TTC549 (cell line): ENCODE measurements at regions not wholly inside any gene's neighbourhood (a gene's known extent, or its start where the extent isn't known, plus 50 kb on each side); places are given as distances from the start of the nearest gene placed in this dataset.
"Not testable (repeated sequence)": the region's sequence is repeated elsewhere in the genome, so short reads cannot be mapped to it uniquely, and the experiment has no call there.

ENCODE experiments used
- FAIRE-seq: peaks from 2 replicates; lab custom pipeline; 2012; peaks lifted over from hg19 to GRCh38; lab: Jason Lieb, UNC

DNA sequence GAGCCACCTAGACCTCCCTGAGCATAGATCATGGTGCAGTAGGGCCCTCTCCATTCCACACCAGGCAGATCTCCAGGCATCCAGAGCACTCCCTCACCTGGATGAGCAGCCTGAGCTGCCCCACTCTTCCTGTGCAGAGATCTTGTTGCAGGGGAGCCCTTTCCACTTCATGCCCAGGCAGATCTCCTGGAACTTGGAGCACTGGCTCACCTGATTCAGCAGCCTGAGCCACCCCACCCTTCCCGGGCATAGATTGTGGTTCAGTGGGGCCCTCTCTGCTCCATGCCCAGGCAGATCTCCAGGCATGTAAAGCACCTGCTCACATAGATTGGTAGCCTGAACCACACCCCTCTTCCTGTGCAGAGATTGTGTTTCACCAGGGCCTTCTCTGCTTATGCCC is 78.0 kb downstream of the SEC16B start:
- no peak for FAIRE-seq

DNA sequence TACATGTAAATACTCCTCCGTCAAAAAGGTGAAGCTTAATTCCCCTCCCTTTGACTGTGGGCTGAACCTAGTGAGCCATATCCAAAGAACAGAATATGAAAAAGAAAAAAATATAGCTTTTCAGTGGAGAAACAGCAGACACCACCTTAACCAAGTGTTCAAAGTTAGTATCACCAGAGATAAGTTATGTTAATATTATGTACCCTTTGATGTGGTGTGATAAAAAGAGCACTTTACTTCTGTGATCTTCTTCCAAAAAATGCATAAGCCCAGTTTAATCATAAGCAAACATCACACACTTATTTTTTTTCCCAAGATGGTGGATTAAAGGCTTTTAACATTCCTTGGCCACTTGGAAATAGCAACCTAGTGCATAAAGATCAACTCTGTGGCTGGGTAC is 79.4 kb downstream of the SEC16B start:
- FAIRE-seq = no peak

DNA sequence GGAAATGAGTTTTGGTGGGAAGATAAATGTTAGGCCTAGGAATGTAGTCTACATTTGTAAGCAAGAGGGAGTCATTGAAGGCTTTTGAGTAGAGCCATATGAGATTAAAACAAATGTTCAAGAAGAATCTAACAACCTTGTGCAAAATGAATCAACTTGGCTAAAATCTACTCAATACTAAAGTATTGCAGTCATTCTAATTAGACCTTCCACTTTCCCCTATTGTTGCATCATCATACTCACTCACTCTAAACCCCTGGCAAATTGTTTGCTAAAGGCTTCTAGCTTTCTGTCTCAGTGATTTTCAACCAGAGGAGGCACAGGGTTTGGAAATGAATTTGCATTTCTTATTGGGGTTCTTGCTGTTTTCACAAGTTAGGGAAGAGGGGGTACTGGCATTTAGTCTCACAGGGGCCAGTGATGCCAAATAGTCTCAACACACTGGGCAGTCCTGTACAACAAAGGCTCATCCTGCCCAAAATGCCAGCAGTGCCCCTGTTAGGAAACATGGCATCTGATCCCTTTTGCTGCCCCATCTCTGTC is 85.3 kb downstream of the SEC16B start:
- no peak for FAIRE-seq

DNA sequence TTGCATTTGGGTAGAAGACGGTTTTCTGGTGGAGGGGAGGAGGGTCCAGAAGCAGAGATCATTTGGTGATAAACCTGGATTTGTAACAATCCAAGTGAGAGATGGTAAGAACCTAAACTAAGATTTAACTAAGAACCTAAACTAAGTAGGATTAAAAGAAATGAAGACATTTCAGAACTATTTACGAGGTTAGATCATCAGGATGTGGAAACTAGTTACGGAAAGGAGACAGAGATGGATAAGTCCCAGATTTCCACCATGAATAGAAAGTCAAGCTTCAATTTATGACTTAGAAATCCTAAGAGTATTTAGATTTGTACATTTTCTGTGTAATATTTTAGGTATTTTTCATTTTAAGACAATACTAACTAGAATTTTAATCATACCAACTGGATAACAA is 86.3 kb downstream of the SEC16B start:
- no peak for FAIRE-seq

DNA sequence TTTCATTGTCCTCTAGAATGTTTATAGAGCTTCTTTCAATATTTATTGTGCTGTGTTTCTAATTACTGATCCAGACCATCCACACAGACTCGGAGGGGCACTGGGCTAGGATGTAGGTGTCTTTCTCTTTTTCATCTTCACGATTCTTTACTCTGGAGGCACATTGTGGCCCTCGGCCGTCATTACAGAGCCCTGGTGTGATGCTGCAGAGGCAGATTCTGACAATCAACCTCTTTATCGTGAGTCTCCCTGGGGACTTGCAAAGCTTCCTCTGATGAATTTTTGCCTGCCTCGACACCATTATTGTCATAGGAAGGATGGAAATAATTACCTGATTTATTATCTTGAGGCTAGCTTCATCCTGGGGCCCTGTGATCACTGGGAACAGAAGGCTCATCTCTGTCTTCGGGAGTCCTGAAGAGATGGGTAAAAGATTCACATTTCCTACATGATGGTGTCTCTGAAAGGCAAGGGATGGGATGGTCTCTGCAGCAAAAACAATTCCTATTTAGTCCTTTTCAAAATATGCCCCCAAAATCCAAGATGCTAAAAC is 89.4 kb downstream of the SEC16B start:
- no peak for FAIRE-seq

DNA sequence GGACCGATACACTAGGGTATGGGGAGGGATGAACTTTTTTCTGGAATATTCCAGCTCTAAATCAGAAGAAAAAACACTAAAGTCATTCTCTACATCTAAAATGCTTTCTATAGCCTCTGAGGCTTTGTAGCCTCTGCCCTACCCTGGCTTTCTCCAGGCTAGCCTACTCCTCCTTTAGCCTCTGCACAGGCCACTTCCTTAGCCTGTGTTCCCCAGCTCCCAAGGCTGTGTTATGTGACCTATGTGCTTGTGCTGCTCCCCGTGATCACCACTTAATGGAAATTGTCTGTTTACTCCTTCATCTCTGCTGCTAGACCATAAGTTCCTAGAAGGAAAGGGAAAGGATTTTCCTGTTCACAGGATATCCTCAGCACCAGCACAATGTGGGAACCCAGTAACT is 92.8 kb downstream of the SEC16B start:
- no peak for FAIRE-seq

DNA sequence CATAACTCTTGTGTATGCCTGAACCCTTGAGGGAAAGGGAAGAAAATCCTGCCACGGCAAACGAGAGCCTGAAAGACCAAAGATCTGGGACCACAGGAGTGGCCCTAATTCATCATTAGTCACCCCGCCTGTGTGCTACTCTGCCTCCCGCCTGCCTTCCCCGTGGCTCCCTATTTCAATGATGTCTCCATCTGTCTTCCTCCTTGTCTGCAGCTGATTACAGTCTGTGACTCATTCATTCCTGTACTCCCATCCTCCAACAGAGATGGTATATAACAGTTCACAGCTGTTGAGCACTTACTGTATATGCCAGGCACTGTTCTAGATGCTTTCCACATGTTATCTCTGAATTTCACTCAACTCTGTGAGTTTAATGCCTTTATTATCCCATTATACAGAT is 96.6 kb downstream of the SEC16B start:
- no peak for FAIRE-seq

DNA sequence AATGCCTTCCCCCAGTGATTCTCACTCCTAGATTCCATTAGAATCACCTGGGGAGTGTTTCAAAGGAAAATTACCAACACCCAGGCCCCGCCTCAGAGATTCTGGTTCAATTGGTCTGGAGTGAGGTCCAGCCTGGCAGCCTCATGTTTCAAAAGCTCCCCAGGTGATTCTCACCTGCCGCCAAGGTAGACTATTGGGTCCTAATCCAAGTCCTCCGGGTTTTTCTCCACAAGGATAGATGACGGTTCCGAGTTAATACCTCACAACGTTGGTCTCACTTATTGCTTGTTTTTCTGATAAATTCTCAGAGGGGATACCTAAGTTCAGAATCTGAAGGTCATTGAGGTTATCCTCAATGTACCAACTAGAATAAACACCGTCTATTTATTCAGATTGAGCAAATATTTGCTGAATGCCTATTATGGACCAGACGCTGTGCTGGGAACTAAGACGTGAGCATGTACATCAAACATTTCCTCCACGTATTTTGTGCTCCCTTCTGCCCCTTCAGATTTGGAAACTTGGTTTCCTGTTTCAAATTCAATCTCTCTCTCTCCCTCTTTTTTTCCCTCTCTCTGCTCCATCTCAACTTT is 97.5 kb downstream of the SEC16B start:
- no peak for FAIRE-seq

DNA sequence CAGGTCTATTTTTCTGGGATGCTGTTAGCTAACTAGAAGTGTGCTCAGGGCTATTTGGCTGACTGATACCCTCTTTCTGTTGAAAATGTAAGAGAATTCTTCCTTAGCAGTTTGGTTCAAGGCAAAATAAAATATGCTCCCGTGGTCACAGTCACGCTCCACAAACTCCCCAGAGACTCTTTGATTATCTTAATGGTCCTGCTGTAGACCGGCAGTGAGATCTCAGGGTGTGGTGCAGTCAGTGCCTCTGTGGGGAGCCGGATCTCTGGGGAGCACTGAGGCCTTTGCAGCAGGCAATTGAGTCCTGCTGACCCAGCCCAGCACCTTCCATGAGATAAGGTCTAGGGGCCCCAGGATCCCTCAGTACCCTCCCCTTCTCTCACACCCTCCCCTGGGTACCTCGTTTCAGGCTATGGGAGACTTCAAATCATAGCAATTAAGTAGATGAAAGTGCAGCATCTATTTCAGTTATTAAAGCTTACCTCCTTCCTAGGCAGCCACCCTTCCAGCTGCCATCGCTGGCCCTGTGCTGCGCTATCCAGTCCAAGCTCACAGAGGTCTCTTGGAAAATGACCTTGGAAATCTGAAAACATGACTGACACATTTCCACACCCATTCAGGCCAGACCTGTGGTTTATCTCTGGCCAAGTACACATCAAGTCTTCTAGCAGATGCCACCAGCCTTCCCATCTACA is 98.1 kb downstream of the SEC16B start:
- no peak for FAIRE-seq

DNA sequence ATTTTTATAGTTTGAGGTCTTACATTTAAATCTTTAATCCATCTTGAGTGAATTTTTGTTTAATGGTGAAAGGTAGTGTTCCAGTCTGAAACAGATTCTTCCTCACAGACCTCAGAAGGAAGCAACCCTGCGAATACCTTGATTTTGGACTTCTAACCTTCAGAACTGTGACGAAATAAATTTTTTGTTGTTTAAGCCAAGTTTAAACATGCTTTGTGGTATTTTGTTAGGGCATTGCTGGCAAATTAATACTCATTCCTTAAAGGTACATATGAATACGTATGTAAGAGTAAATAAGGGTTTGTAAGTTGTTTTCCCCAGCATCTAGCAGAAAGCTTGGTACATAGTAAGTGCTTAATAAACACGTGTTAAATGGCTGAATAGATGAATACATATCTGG is 100.3 kb downstream of the SEC16B start:
- FAIRE-seq = no peak

DNA sequence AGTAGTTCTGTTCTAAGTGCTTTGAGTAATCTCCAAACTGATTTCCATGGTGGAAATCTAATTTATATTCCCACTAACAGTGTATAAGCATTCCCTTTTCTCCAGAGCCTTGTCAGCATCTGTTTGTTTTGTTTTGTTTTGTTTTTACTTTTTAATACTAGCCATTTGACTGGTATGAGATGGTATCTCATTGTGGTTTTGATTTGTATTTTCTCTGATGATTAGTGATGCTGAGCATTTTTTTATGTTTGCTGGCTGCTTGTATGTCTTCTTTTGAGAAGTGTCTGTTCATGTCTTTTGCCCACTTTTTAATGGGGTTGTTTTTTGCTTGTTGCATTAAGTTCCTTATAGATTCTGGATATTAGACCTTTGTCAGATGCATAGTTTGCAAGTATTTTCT is 100.8 kb downstream of the SEC16B start:
- not testable (repeated sequence) for FAIRE-seq

DNA sequence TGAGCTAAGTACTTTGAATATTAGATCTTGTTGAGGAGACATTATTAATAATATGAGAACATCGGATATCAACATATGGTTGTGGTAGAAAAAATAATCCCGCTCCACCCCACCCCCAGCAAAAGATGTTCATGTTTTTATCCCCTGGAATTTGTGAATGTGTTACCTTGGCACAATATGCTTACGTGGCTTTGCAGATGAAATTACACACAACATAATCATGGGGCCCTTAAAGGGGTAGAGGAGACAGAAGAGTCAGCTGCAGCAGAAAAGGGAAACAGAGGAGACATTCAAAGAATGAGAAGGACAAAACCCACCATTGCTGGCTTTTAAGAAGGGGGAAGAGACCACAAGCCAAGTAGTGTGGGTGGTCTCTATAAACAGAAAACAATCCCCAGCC is 104.1 kb downstream of the SEC16B start:
- FAIRE-seq = no peak

DNA sequence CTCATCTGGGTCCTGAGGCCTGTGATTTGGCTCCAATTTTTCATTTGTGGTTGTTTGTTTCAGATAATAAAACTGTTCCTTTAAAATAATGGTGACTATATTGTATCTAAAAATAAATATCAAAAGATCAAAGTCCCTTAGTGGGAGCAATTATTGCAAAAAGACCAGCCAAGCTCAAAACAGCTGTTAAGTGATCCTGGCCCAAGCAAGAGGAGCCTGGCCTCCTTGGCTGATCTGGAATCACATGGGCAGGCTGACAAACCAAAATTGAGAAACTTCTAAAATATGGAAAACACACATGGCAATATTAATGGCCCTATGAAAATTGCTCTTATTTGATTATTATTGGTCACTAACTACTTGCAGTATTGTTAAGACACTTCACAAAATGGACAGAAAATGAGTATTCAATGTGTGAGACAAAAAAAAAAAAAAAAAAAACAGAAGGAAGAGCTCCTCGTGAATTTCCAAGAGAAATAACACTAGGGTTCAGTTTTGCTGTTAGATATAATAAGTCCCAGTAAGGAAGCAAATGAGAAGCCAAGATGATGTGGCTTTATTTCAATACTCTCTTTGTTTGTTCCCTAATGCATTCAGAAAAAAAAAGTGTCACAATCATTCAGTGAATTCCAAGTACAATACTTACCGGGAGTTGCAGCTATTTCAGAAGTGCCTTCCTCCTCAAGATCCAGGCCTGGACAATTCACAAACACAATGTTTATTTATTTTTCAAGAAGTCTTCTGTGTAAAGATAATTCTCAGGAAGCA is 105.1 kb downstream of the SEC16B start:
- FAIRE-seq = no peak

DNA sequence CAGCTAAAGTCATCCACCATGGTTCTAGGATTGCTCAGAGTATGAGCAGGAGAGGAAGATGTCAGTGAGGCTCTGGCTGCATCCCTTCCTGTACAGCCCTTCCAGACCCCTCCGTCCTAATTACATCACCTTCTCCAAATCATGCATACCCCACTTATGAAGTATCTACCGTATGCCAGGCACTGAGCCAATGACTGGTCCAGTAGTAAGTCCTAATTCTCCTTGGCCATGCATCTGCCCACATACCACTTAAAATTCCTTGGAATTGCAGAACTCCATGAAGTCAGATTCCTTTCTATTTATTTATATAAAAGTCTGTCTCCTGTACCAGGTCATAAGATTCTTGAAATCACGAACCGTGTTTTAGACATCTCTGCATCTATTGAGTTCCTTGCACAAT is 106.1 kb downstream of the SEC16B start:
- no peak for FAIRE-seq

DNA sequence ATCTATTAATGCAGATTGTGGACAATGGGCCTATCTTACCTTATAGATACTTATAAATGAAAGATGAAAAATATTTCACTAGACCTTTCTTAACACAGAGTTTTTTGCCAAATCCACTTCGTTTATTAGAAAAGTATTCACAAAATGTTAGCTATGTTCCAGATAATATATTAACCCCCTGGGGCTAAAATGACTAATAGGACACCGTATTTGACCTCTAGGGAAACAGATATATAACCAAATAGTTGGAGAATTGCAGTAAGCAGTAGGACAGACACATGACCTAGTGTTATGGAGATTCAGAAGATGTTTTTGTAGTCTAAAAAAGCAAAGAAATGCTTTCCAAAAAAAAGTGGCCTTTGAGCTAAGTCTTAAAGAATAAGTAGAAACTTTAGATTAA is 106.9 kb downstream of the SEC16B start:
- no peak for FAIRE-seq

DNA sequence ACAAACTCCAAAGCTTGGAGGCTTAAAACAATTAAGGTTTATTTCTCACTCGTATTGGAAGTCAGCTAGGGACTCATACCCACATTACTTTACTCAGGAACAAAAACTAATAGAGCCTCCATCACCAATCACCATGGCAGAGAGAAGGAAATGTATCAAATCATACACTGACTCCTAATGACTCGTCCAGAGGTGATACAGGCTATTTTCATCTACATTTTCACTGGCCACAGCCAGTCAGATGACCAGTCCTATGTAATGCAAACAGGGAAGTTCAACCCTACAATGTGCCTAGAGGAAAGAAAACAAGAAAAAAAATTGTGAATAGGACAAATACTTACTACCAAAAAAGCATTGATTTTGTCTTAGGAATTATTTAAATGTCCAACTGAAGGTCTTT is 110.3 kb downstream of the SEC16B start:
- no peak for FAIRE-seq

DNA sequence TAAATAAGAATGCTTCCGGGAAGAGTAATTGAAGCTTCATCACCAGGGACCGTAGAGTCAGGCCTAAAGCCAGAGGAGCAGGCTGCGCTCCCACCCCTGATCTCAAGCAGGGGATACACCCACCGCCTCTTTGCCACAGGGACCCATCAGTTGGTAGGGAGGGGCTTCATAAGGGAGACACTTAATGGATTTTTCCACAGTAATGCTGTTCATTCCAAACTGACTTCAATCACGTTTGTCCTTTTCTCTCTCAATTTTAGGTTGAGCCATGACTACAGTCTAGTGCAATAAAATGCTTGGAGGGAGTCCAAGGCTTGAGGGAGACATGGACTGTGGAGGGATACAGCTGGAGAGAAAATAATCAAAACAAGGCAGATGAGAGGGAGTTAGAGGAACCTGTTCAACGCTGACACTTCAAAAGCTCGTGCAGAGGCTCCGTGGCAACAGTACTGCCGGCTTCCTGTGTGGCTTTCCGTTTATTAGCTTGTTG is 111.5 kb downstream of the SEC16B start:
- no peak for FAIRE-seq

DNA sequence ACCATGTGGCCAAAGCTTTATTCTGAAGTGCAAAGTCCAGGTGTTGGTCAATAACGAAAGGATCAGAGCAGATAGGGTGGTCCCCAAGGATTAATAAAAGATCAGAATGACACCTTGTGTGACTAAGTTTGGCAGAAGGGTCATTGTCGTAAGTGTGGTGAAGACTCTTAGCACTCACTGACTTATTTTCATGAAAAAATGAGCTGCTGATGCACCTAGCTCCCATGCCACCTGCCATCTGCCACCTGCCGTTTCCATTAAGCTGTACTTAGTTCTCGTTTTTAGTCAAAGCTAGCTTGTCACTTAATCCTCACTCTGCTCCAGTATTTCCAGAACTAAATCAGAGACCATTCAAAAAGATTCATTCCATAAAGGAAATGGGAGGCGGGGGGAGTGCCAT is 112.6 kb downstream of the SEC16B start:
- no peak for FAIRE-seq

DNA sequence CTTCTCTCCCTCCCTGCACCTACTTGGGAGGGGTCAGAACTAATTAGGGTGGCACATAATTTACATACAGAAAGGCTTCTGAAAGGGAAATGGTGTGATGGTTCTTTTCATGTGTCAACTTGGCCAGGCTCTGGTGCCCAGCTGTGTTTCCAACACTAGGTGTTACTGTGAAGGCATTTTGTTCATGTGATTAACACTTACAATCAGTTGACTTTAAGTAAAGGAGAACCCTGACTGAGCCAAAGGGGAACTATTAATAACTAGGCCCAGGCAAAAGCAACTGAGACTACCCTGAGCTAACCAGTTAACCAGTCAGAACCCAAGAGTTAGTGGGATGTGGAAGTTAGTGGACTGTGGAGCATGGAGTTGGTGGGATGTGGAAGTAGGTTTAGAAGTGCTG is 114.9 kb downstream of the SEC16B start:
- no peak for FAIRE-seq

DNA sequence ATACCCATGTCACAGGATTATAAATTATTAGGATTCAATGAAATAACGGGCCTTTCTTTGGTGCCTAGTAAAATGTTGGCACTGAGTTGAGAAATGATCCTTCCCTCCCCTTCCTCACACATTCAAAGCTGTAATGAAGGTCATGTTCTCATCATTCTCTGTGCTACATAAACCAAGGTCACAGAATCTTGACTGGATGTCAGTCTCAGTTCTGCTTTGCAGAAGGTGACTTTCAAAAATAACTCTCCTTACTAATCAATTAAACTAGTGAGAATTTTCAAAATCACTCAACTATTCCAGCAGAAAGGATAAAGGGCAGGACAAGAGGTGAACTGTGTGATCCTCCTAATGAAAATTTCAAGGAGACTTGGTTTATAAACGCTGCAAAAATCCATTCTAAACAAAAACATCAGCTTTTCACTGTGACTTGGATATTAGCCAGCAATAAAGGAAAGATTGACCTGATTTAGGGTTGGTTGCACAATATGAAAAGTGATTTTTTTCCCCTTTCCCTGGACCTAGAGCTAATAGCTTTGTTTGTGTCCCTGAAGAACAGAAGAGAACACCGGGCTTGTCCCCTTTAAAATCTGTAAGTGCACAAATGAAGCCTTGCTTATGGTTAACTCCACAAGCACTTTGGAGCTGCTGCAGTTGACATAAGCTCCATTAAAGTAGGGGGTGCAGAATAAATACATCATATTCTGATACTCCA is 120.1 kb downstream of the SEC16B start:
- no peak for FAIRE-seq

DNA sequence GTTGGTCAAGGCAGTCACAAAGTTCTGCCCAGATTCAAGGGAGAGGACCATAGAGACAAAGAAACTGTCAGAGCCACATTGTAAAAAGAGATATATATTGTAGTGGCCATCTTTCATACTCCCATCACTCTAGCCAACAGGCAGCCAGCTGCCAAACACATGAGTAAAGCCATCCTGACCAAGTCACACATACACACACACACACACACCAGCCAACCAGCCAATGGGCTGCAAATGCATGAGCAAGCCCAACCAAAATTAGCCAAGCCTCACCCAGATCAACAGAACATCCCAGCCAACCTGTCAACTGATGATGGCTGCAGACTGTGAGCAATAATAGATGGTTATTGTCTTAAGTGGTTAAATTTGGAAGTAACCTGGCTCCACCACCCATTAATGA is 120.7 kb downstream of the SEC16B start:
- no peak for FAIRE-seq

DNA sequence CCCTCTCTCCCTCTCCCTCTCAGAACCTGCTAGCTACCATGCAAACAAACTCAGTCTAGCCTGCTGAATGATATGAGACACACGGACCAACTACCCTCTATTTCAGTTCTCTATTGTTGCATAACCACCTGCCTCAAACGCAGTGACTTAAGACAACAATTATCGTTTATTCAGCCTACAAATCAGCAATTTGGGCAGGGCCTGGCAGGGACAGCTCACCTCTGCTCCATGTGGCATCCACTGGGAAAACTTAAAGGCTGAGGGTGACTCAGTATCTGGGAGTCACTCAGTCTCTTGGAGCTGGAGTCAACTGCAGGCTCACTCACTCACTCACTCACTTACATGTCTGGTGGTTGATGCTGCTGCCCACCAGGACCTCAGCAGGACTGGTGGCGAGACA is 121.3 kb downstream of the SEC16B start:
- FAIRE-seq = no peak
